Stomach (tissue), 8 donors: ENCODE measurements at regions not wholly inside any gene's neighbourhood (a gene's known extent, or its start where the extent isn't known, plus 50 kb on each side); places are given as distances from the start of the nearest gene placed in this dataset.
"Not testable (repeated sequence)": the region's sequence is repeated elsewhere in the genome, so short reads cannot be mapped to it uniquely, and the experiment has no call there.

Experiments used
- DNase-seq, 2 donors: peaks; one replicate each; pipeline versions ENCODE4 v3.0.0 to v3.0.0-alpha.2; 2013 to 2019
- H3K27ac ChIP-seq, 5 donors: fragments of 200-600 bp in 4 of 5; sonication (generic) in 4 of 5; one replicate each; pipeline ENCODE4 v1.5.1; 2013 to 2019; ENCODE audit warnings: mild to moderate bottlenecking in 1 of 5, moderate library complexity in 1 of 5
- H3K27me3 ChIP-seq, 3 donors: fragments of 200-600 bp; sonication (generic); one replicate each; pipeline ENCODE4 v1.5.1; 2017 to 2019; ENCODE audit warnings: mixed run types in 1 of 3
- H3K36me3 ChIP-seq, 4 donors: fragments of 200-600 bp; sonication (generic); 1 replicate in 3 of 4; 2 replicates in 1 of 4; pipeline ENCODE4 v1.5.1; 2016 to 2019
- H3K4me1 ChIP-seq, 4 donors: fragments of 200-600 bp; sonication (generic); one replicate each; pipeline ENCODE4 v1.5.1; 2016 to 2019
- H3K4me3 ChIP-seq, 4 donors: fragments of 200-600 bp; sonication (generic) in 3 of 4; one replicate each; pipeline ENCODE4 v1.5.1; 2016 to 2019; ENCODE audit warnings: mild to moderate bottlenecking in 1 of 4
- H3K9me3 ChIP-seq, 4 donors: fragments of 200-600 bp; sonication (generic); one replicate each; pipeline ENCODE4 v1.5.1; 2016 to 2019
- EP300 ChIP-seq: sonication (generic); formaldehyde crosslinking; IDR thresholded peaks from one replicate; pipeline ENCODE4 v1.6.1; 2017; ENCODE audit warnings: antibody characterized with exemption
- POLR2A ChIP-seq, 4 donors: fragments of 450-650 bp; IDR thresholded peaks; one replicate each; pipeline ENCODE4 v1.6.1; 2016; ENCODE audit warnings: antibody characterized with exemption in 4 of 4, control low read depth in 2 of 4, mild to moderate bottlenecking in 1 of 4, moderate library complexity in 1 of 4
- POLR2AphosphoS5 ChIP-seq, 3 donors: sonication (generic); formaldehyde crosslinking; IDR thresholded peaks; one replicate each; pipeline ENCODE4 v1.6.1; 2016; ENCODE audit warnings: antibody characterized with exemption in 3 of 3
- WGBS, 5 donors: extraction: QIAGEN DNeasy Blood & Tissue Kit in 3 of 5; methylation state at CpG; one replicate each; pipeline versions ENCODE4 v1.1.5 to v1.1.7; 2013 to 2018; 5-methylcytosine and 5-hydroxymethylcytosine counted together
- intact Hi-C: fragments of 100-400 bp; cut with DNase I; formaldehyde crosslinking; loops from one replicate; pipeline ENCODE4 v1.15.1; 2023; ENCODE audit warnings: low total_unique reads
- TF ChIP-seq, protein P1 (sequence below), 7 experiments: fragments of 450-650 bp in 4 of 7; fragments of 200-600 bp in 3 of 7; sonication (generic) in 3 of 7; IDR thresholded peaks; one replicate each; pipeline ENCODE4 v1.5.1; 2016 to 2019; ENCODE audit warnings: antibody characterized with exemption in 7 of 7, control low read depth in 2 of 7, mild to moderate bottlenecking in 1 of 7
- donor health status: healthy with polysubstance abuse.
- donor health status: Bipolar disorder and iron deficiency.
- donor health status: healthy.

DNA sequence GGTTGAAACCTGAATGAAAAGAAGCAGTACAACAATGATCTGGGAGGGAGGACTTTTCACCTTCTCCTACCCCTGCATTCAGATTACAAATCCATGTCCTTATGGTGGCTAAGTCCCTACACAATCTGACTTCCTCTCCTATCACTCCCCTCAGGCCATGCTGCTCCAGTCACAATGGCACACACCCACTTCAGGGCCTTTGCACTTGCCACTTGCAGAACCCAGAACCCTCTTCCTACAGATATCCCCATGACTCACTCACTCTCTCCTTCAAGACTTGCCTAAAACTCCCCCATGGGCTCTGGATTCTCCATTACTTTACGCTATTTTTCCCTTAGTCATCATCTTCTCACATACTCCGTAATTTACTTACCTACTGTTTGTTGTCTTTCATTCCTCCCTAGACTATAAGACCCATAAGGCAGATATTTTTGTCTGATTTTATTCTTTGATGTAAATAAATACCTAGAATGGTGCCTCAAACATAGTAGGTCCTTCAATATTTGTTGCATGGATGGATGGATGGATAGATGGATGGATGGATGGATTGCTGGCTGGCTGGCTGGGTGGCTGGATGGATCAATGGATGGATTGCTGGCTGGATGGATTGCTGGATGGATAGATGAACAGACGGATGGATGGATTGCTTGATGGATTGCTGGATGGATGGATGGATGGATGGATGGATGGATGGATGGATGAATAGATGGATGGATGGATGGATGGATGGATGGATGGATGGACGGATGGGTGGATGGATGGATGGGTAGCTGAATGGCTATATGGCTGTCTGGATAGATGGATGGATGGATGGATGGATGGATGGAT, 94.7 kb upstream of the NAV2 start:
- whole genome bisulfite sequencing, 5 donors, result 65 to 87% (median 69%) methylated on average over 4 of the region's 4 CpGs
- Histone ChIP-seq H3K27ac (no peak overlapping the region), H3K27me3 (no peaks in the 10 kb centered on the region), H3K9me3 (peaks cover 0 to 3% (median 0%) of the 10 kb centered on the region in 4 donors), H3K4me3 (no peak overlapping the region), H3K4me1 (peaks cover 0 to 4% (median 0%) of the 10 kb centered on the region in 4 donors), H3K36me3 (no peaks in the 10 kb centered on the region)
- intact Hi-C loops, result no loop called here
- no peak for DNase-seq
- TF ChIP-seq, protein P1, sequence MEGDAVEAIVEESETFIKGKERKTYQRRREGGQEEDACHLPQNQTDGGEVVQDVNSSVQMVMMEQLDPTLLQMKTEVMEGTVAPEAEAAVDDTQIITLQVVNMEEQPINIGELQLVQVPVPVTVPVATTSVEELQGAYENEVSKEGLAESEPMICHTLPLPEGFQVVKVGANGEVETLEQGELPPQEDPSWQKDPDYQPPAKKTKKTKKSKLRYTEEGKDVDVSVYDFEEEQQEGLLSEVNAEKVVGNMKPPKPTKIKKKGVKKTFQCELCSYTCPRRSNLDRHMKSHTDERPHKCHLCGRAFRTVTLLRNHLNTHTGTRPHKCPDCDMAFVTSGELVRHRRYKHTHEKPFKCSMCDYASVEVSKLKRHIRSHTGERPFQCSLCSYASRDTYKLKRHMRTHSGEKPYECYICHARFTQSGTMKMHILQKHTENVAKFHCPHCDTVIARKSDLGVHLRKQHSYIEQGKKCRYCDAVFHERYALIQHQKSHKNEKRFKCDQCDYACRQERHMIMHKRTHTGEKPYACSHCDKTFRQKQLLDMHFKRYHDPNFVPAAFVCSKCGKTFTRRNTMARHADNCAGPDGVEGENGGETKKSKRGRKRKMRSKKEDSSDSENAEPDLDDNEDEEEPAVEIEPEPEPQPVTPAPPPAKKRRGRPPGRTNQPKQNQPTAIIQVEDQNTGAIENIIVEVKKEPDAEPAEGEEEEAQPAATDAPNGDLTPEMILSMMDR (IDR thresholded peaks at IDR 0.05), result no peak
- TF ChIP-seq POLR2AphosphoS5 (IDR thresholded peaks at IDR 0.05) (no peak), POLR2A (IDR thresholded peaks at IDR 0.05) (no peak)

DNA sequence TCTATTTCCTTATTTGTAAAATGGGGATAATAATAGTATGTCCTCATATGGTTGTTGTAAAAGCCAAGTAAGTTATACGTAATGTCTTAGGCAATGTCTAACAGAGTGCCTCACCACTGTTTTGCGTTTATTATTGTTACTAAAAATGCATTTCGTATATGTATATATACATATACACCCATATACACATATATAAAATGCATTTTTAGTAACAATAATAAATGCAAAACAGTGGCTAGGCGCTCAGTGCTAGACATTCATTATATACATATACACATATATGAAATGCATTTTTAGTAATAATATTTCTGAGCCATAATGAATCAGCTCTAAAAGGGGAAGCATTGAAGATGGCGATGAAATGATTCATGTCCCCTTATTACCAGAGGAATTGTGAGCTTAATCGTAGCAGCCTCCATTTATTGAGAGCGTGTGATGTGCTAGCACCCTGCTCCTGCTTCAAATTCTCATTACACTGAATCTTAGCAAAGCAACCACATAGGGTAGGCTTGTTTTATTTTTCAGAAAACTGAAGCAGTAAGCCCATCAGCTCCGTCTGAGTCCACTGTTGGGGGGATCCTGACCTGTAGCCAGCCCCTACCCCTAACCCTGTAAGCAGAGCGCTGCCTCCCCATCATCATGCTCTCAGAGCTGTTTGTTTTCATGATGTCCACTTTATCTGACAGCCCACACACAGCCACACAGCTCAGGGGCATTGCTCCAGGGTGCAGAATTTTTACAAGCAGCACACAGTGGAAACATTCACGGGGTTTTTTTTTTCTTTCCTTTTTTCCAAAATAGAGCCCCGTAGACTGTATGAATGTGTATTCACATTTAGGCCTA, 97.1 kb upstream of the NAV2 start:
- Histone ChIP-seq H3K9me3 (peaks cover 0 to 19% (median 10%) of the 10 kb centered on the region in 4 donors), H3K27me3 (no peaks in the 10 kb centered on the region), H3K4me1 (peaks cover 0 to 4% (median 0%) of the 10 kb centered on the region in 4 donors), H3K27ac (no peak overlapping the region), H3K36me3 (no peaks in the 10 kb centered on the region), H3K4me3 (no peak overlapping the region)
- TF ChIP-seq POLR2AphosphoS5 (IDR thresholded peaks at IDR 0.05) (no peak), POLR2A (IDR thresholded peaks at IDR 0.05) (no peak)
- DNase-seq, result no peak
- intact Hi-C loops, result no loop called here
- 73 to 81% (median 75%) methylated on average over 11 of the region's 11 CpGs for WGBS, 5 donors

DNA sequence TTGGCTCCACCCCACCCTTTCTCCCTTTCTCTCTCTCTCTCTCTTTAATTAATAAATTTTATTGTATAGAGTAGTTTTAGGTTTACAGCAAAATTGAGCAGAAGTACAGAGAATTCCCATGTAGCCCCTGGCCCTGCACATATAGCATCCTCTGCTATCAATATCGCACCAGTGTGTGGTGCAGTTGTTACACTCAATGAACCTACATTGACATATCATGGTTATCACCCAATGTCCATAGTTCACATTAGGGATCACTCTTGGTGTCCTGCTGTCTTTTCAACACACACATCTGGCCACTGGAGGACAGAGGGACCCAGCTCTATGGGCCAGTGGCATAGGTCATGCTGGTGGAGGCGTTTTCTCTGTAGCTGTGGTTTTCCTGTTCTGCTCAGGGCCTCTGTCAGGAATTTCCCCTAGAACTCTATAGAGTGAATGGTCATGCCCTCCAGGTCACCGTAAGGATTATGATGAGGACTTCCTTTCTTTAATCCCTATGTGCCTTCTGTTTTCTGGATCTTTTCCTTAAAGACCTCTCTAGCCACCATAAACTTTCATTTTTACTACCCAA, 98.2 kb upstream of the NAV2 start:
- TF ChIP-seq, protein P1 (IDR thresholded peaks at IDR 0.05), result no peak
- no peak for TF ChIP-seq POLR2AphosphoS5 (IDR thresholded peaks at IDR 0.05)
- TF ChIP-seq POLR2A (IDR thresholded peaks at IDR 0.05), result no peak
- TF ChIP-seq EP300, result no peak
- Histone ChIP-seq H3K27me3 (no peaks in the 10 kb centered on the region), H3K4me1 (peaks cover 0 to 4% (median 0%) of the 10 kb centered on the region in 4 donors), H3K27ac (no peak overlapping the region), H3K36me3 (no peaks in the 10 kb centered on the region), H3K9me3 (peaks cover 0 to 19% (median 10%) of the 10 kb centered on the region in 4 donors), H3K4me3 (no peak overlapping the region)
- WGBS, 5 donors, result 74 to 87% (median 81%) methylated on average over 3 of the region's 3 CpGs
- intact Hi-C loops, result no loop called here
- DNase-seq, result no peak

DNA sequence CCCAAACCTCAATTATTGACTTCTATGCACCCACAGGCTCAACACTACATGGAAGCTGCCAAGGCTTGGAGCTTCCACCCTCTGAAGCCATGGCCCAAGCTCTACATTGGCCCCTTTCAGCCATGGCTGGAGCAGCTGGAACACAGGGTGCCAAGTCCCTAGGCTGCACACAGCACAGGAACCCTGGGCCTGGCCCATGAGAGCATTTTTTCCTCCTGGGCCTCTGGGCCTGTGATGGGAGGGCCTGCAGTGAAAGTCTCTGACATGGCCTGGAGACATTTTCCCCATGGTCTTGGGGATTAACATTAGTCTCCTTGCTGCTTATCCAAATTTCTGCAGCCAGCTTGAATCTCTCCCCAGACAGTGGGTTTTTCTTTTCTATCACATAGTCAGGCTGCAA, 100.6 kb upstream of the NAV2 start:
- intact Hi-C loops, H3K27ac ChIP-seq, H3K4me3 ChIP-seq, H3K27me3 ChIP-seq, DNase-seq, H3K36me3 ChIP-seq: not testable (repeated sequence)
- Histone ChIP-seq H3K4me1 (peaks cover 0 to 15% (median 5%) of the 10 kb centered on the region in 4 donors), H3K9me3 (peaks cover 0 to 19% (median 10%) of the 10 kb centered on the region in 4 donors)

DNA sequence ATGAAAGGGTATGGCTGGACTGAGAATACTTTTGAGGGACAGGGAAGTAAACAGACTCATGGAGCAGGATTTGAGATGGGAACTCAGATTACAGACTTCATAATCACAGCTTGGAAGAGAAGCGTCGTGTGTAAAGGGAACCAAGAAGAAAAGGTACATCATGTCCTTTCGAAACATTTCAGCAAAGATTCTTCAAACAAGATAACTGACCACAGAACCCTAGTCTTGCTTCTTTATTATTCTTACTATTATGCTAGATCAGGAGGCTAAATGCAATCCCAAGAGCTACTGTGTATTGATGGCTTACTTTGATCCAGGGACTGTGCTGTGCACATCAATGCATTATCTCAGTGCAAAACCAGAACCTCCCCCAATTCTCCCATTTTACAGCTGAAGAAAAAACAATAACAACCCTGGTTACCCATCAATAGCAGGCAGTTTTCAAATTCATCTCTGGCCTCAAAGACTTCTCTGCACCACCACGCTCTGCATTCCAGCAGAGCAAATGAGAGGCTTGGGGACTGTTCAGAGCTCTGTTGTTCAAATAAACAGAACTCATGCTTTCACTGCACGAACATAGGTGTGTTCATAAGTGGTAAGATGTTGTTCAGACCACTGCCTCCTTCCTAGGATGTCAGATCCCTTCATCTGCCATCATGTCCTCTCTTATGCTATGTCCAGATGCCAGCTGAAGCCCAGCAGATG, 104.8 kb upstream of the NAV2 start:
- 62 to 72% (median 71%) methylated on average over 5 of the region's 5 CpGs for WGBS, 5 donors

More for the DNA sequence above, 104.8 kb upstream of the NAV2 start:
- intact Hi-C loops, result no loop called here
- no peaks in the 10 kb centered on the region for H3K36me3 ChIP-seq
- peaks cover 0 to 15% (median 10%) of the 10 kb centered on the region in 4 donors for H3K9me3 ChIP-seq
- peaks cover 0 to 19% (median 12%) of the 10 kb centered on the region in 4 donors for H3K4me1 ChIP-seq
- TF ChIP-seq, protein P1 (IDR thresholded peaks at IDR 0.05), result no peak
- TF ChIP-seq POLR2AphosphoS5 (IDR thresholded peaks at IDR 0.05) (no peak), POLR2A (IDR thresholded peaks at IDR 0.05) (no peak), EP300 (no peak)
- no peak for DNase-seq
- no peaks in the 10 kb centered on the region for H3K27me3 ChIP-seq
- no peak overlapping the region for H3K4me3 ChIP-seq
- no peak overlapping the region for H3K27ac ChIP-seq
